Left hindlimb (tissue), 1 donor: ENCODE measurements at regions not wholly inside any gene's neighbourhood (a gene's known extent, or its start where the extent isn't known, plus 50 kb on each side); places are given as distances from the start of the nearest gene placed in this dataset.
"Not testable (repeated sequence)": the region's sequence is repeated elsewhere in the genome, so short reads cannot be mapped to it uniquely, and the experiment has no call there.

Source experiments
- DNase-seq: peaks from one replicate; pipeline ENCODE4 v3.0.0-alpha.2; 2018

GRCh38 chr13:87244256-87244890 lies 426.8 kb upstream of the SLITRK5 start:
- no peak for DNase-seq

GRCh38 chr13:87249847-87250246 lies 421.3 kb upstream of the SLITRK5 start:
- DNase-seq: not testable (repeated sequence)

DNA sequence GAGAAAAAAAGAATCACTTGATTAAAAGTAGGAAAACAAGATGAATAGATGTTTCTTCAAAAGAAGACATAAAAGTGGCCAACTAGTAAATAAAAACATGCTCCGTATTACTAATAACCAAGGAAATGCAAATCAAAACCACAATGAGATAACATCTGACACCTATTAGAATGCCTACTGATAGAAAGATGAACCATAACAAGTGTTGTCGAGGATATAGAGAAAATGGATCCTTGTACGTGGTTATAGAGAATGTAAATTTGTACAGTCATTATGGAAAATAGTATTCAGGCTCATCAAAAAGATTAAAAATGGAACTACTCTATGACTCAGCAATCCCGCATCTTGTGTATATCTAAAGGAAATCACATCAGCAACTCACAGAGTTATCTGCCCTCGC lies 415.8 kb upstream of the SLITRK5 start:
- DNase-seq: no peak

- DNase-seq: no peak
Measured at GRCh38 chr13:87259479-87260083, 411.6 kb upstream of the SLITRK5 start.

GRCh38 chr13:87274209-87274819 lies 396.9 kb upstream of the SLITRK5 start:
- no peak for DNase-seq

DNA sequence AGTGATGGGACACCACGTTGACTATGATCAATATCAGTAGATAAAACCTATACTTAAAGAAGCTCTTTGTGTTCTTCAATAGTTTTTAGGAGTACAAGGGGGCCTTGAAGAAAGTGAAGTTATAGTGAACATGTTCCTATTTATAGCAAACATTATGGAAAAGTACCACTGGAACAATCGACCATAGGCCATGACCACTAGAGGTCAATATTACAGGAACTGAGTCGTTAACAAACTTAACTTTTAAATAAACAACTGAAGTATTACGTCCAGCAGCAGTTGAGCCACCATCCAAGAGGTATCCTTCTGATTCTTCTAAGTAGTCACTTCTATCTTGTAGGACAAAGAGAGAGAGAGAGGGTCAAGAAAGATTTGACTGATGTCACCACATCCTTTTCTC lies 391.0 kb upstream of the SLITRK5 start:
- DNase-seq: no peak

- no peak for DNase-seq
Measured at GRCh38 chr13:87287721-87288120, 383.4 kb upstream of the SLITRK5 start.

GRCh38 chr13:87295636-87296035 lies 375.5 kb upstream of the SLITRK5 start:
- no peak for DNase-seq

- DNase-seq: no peak
Measured at GRCh38 chr13:87302034-87302433, 369.1 kb upstream of the SLITRK5 start.

- no peak for DNase-seq
Measured at GRCh38 chr13:87302931-87303330, 368.2 kb upstream of the SLITRK5 start.

DNA sequence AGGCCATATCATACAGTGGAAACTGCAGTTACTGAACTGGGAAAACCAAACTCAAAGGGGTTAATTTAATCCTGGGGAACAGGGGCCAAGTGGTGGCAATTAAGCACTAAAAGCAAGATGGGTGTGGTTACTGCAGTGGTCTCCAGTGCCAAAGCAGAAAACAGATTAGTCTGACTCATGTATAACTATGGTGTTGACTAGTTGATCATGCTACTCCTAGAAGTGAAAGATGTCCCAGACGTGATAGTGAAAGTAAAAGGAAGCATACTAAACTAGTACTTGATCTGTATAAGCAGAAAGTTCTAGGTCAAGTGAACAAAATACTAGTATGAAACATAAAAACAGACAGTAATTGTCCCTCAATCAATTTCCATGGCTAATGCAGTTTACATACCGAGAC lies 360.0 kb upstream of the SLITRK5 start:
- DNase-seq: no peak

DNA sequence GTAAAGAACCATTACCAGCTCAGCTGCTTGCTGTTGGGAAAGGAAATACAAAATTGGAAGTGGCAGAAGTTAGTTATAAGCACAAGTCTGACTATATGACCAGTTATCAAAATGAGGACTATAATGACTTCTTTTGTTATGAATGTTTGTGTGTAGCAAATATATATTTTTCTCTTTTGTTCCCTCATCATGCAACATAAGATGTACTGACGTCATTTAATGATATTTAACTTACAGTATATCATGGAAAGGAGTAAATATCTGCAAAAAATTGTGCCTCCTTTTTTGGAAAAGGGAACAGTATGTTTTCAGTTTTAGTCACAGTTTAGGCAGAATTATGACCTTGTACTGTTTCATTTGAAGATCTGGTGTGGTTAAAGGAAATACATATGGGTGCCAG lies 356.3 kb upstream of the SLITRK5 start:
- no peak for DNase-seq

DNA sequence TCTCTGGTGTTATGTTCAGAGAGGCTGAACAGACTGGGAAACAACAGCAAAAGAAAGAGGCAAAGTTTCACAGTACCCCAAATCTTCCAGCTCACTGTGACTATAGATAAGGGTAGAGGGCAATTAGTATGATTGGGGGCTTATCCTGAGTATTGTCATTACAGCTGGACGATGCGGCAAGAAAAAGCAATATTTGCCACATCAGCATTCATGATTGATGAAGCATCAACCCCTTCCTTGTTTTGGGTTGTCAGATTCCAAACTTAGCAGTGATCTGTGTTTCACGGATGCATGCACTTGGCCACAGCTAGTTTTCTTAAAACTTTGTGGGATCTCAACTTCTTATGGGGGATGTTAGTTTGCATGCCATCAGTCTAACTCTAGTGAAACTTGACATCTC lies 348.8 kb upstream of the SLITRK5 start:
- no peak for DNase-seq

DNA sequence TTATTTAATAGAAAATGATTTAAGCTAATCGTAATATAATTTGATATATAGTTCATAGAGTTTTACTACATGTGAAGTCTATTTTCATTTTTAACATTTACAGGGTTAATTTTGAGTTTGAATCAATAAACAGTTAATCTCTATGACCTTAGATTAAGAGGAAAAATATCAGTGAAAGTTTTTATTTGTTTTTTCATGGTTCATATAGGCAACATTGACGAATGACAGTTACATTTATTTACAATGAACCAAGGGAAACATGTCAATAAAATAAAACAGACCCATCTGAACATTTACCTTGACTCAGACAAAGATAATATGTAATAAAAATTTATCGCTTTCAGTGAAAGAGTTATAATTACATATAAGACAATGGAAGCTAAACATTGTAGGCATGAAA lies 346.6 kb upstream of the SLITRK5 start:
- no peak for DNase-seq

- no peak for DNase-seq
Measured at GRCh38 chr13:87331178-87331577, 340.0 kb upstream of the SLITRK5 start.

- no peak for DNase-seq
Measured at GRCh38 chr13:87333599-87333998, 337.6 kb upstream of the SLITRK5 start.

DNA sequence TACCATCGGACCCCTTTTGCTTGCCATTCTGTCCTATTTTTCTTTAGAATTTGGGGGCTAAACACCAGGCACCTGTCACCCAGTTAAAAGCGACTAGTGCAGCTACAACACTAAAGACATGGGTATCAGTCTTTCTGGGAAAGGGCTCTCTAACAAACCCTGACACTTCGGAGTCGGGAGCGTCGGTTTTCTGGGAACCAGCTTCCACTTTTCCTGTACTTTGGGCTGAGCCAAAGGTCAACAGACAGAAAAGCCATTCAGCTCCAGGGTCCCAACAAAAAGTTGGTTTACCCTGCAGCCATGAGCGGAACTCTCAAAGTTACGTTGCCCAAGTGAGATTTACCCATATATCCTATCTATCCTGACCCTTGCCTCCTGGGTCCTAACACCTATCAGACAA lies 337.0 kb upstream of the SLITRK5 start:
- no peak for DNase-seq

- not testable (repeated sequence) for DNase-seq
Measured at GRCh38 chr13:87336346-87336889, 334.8 kb upstream of the SLITRK5 start.

DNA sequence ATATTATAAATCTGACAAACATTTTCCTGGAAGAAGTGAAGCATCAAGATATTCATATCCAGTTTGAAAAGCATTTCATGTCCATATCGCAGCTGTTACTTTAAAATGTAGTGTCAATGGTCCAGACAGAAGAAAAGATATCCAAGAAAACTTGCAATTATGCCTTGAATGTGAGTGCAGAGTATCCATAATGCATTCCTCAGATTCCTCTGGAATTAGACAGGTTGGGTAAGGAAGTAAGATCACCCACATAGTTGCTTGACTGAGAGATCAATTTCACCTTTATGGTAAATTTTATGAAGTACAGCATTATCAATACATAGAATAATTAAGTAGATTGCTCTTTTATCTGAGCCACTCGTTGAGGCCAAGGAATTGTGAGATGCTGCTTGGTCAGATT lies 327.0 kb upstream of the SLITRK5 start:
- no peak for DNase-seq

DNA sequence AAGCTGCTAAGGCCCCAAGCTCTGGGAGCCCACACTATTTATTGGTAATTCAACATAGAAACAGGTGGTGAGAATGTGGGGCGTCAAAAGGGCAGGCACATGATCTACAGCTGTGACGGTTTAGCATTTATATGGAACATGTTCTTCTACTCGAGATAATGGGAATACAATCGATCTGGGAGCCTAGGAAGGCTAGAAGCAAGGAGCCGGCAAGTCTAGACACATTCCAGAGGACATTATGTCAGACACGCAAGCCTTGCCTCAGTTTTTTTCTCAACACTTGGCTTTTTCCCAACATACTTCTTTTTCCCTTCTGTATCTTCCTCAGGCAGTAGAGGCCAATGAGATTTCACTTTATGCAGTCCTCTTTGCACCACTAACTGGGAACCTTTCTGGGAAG lies 315.7 kb upstream of the SLITRK5 start:
- DNase-seq: no peak

GRCh38 chr13:87356314-87356713 lies 314.9 kb upstream of the SLITRK5 start:
- DNase-seq: no peak

- no peak for DNase-seq
Measured at GRCh38 chr13:87358319-87358718, 312.9 kb upstream of the SLITRK5 start.

DNA sequence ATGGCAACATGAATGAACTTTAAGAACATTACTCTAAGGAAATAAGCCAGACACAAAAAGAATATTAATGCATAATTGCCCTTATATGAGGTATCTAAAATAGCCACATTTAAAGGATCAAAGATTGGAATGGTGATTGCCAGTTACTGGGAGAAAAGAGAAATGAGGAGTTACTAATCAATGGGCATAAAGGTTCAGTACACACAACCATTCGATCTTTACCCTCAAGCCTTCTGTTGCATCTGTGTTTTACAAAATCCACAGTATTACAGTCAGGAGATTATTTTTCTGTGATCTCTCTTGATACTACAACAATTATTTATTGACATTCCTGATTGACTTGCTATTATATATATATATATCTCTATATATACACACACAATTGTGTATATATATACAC lies 310.0 kb upstream of the SLITRK5 start:
- DNase-seq: no peak

GRCh38 chr13:87368639-87369038 lies 302.5 kb upstream of the SLITRK5 start:
- no peak for DNase-seq
